RWPE1 (cell line): ENCODE measurements at regions not wholly inside any gene's neighbourhood (a gene's known extent, or its start where the extent isn't known, plus 50 kb on each side); places are given as distances from the start of the nearest gene placed in this dataset.

Experiments used
- CTCF ChIA-PET: fragments of 350-600 bp; sonication (Branson Sonifier 250); formaldehyde crosslinking; extraction: SDS; loops from one replicate; lab custom pipeline; 2021; lab: Yijun Ruan, JAX
- POLR2A ChIA-PET: fragments of 400-600 bp; formaldehyde crosslinking; extraction: SDS; loops from one replicate; lab custom pipeline; 2020; ENCODE audit warnings: antibody characterized with exemption; ENCODE audit not compliant: low non-redundant PET; lab: Yijun Ruan, JAX
- DNase-seq: peaks from one replicate; pipeline ENCODE4 v3.0.0; 2012; ENCODE audit warnings: low spot score
- H3K27ac ChIP-seq: fragments of 450-650 bp; 2 replicates; pipeline ENCODE4 v1.5.1; 2017
- TF ChIP-seq, protein P1 (sequence below): fragments of 450-650 bp; conservative IDR thresholded peaks from 2 replicates; pipeline ENCODE4 v1.5.1; 2017; ENCODE audit warnings: low read depth, mild to moderate bottlenecking

DNA sequence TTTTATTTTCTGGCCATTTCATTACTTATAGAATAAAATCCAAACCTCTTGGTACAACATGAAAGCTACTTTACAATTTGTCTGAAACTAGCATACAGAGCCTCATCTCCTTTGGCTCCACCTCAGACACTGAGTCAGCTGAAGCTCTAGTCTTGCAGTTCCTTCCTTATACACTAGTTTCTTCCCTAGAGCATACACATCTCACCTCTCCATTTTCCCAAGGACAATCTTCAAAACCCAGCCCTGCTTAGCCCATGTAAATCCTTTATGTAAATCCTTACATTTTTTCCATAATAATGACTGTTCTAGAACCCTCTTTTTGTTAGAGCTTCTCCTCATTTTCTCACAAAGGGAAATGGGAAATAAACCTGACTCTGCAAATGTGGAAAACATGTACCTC lies 463.4 kb downstream of the SLC16A7 start:
- H3K27ac ChIP-seq: no peak overlapping the region
- POLR2A ChIA-PET: no interaction called here
- CTCF ChIA-PET: no interaction called here
- DNase-seq: no peak
- TF ChIP-seq, protein P1, sequence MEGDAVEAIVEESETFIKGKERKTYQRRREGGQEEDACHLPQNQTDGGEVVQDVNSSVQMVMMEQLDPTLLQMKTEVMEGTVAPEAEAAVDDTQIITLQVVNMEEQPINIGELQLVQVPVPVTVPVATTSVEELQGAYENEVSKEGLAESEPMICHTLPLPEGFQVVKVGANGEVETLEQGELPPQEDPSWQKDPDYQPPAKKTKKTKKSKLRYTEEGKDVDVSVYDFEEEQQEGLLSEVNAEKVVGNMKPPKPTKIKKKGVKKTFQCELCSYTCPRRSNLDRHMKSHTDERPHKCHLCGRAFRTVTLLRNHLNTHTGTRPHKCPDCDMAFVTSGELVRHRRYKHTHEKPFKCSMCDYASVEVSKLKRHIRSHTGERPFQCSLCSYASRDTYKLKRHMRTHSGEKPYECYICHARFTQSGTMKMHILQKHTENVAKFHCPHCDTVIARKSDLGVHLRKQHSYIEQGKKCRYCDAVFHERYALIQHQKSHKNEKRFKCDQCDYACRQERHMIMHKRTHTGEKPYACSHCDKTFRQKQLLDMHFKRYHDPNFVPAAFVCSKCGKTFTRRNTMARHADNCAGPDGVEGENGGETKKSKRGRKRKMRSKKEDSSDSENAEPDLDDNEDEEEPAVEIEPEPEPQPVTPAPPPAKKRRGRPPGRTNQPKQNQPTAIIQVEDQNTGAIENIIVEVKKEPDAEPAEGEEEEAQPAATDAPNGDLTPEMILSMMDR: no peak

DNA sequence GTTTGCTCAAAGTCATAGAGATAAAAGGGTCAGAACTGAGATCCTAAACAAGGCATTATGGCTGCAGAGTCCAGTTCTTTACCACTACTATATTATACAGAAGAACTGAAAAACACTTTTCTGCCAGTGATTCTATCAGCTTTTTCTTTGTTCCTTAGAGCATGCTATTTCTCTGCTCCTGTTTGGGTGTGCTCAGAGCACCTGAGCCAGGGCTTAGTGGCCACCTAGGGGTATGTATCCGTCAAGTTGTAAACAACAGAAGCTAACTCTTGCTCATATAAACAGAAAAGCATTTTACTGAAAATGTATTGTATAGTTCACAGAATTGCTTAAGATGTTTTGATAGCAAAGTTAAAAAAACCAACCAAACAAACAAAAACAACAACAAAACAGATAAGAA lies 470.8 kb downstream of the SLC16A7 start:
- TF ChIP-seq, protein P1: no peak
- no peak overlapping the region for H3K27ac ChIP-seq
- POLR2A ChIA-PET: no interaction called here
- CTCF ChIA-PET: interaction anchor here (0.6 kb wide), 1 partner anchor 90 kb away, joined by 3 read pairs; no protein-coding TSS in a partner anchor
- no peak for DNase-seq

DNA sequence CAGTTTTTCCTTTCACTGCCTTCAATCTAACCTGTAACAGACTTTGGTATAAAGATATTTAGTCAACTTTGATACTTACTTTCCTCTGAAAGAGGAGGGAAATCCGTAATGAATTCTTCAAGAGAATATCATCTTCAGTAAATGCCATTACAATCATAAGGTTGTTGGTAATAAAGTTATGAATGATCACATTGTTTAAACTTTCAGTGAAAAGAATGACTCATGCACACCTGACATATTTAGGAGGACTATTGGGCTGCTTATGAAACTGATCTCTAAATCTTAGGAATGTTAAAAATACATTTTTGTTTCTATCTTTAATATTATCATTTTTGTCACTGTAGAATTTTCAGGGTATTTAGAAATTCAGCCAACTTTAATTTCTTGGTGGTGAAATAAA lies 474.7 kb downstream of the SLC16A7 start:
- DNase-seq: peak; percentile 55
- ChIA-PET CTCF (interaction anchor here (0.8 kb wide), 1 partner anchor 151 kb away, joined by 3 read pairs; no protein-coding TSS in a partner anchor), POLR2A (no interaction called here)
- TF ChIP-seq, protein P1: no peak
- no peak overlapping the region for H3K27ac ChIP-seq

DNA sequence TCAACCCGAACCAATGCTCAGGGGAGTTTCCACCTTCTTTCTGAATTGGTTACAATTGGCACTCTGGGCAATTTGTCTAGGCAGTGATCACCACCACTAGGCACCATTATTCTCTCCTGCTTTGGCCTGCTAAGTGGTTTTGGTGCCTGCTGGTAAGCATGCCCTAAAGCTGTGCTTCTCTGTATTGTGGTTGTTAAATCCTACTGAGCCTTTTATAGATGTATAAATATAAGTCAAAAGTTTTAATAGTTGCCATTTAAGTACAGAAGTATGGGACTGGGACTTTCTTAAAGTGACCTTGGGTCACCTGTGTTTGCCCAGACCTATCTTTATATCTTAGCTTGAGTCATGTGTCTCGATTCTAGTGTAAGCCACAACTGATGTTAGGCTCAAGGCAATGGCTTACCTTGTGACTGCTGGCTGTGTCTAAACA lies 475.9 kb downstream of the SLC16A7 start:
- DNase-seq: no peak
- TF ChIP-seq, protein P1: no peak
- ChIA-PET POLR2A (no interaction called here), CTCF (interaction anchor here (0.7 kb wide), 1 partner anchor 1147 kb away, joined by 3 read pairs; no protein-coding TSS in a partner anchor)
- no peak overlapping the region for H3K27ac ChIP-seq

DNA sequence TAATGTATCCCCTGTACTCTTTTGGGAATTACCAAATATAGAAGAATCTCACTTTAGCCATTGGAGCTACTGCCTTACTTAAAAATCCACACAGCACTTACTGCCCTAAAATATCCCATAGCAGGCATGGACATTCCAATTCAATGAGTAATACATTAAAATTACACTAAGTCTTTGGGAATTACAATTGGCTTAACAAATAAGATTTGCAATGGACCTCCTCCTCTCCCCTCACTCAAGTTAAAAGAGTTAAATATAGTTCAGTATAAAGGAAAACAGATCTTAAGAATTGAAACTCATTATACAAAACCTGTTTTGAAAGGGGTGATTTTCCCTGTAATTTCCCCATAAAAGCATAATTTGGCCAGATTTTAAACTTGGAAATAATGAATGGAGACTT lies 477.1 kb downstream of the SLC16A7 start:
- CTCF ChIA-PET: interaction anchor here (0.5 to 0.7 kb wide), 2 partner anchors 387 to 728 kb away, joined by 3 to 4 read pairs; no protein-coding TSS in a partner anchor
- peak; percentile 26 for DNase-seq
- POLR2A ChIA-PET: no interaction called here
- TF ChIP-seq, protein P1: no peak
- H3K27ac ChIP-seq: no peak overlapping the region

DNA sequence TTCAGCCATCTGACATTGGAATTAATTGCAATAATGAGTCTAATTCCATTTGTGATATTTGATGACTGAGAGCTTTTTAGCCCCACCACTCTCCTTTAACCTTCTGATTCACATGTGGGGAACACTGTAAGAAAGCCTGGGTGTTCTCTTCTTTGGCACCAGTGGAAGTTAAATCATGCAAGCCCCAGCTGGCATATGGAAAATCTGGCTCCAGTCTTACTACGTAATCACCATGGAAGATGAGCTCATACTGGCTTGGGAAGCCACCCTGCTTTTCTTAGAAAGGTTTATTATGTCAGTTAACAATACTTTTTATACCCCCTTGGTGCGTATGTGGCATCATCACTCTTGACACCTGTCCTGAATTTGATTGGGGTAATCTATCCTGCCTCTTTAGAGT lies 479.3 kb downstream of the SLC16A7 start:
- no peak for DNase-seq
- TF ChIP-seq, protein P1: no peak
- CTCF ChIA-PET: no interaction called here
- POLR2A ChIA-PET: no interaction called here
- H3K27ac ChIP-seq: no peak overlapping the region

DNA sequence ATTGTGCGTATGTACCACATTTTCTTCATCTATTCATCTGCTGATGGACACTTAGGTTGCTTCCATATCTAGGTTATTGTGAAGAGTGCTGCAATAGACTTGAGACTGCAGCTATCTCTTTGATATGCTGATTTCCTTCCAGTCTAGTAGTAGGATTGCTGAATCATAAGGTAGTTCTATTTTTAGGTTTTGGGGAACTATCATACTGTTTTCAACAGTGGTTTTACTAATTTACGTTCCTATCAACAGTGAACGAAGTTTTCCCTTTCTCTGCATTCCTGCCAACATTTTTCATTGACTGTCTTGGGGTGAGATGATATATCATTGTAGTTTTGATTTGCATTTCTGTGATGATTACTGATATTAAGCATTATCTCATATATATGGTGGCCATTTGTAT lies 482.2 kb downstream of the SLC16A7 start:
- TF ChIP-seq, protein P1: no peak
- POLR2A ChIA-PET: no interaction called here
- no peak overlapping the region for H3K27ac ChIP-seq
- CTCF ChIA-PET: no interaction called here
- DNase-seq: no peak
